ENCODE measurements at regions not wholly inside any gene's neighbourhood (a gene's known extent, or its start where the extent isn't known, plus 50 kb on each side); places are given as distances from the start of the nearest gene placed in this dataset.

DNA sequence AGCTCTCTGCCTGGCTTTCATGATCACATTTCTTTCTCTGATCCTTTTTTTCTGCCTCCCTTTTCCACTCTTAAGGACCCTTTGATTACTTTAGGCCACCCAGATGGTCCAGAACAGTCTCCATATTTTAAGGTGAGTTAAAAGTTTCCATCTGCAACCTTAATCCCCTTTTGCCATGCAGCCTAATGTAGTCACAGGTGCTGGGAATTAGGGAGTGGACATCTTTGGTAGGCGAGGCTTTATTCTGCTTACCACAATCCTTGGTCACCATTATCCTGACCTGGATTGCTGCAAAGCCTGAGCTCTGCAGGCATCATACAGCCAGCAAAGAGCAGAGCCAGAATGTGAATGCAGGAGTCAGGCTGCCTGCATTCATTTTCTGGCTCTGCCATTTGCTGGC, 95.9 kb downstream of the XCL2 start:
- TF ChIP-seq POLR2A (IDR thresholded peaks at IDR 0.05; ENCODE audit: low read length) (no peak), GATA1 (IDR thresholded peaks at IDR 0.05; ENCODE audit: low read depth, low read length) (no peak)
